AG09319 (cell line): ENCODE measurements at regions not wholly inside any gene's neighbourhood (a gene's known extent, or its start where the extent isn't known, plus 50 kb on each side); places are given as distances from the start of the nearest gene placed in this dataset.

Experiments used
- DNase-seq: peaks from one replicate; pipeline ENCODE4 v3.0.0-alpha.2; 2010; ENCODE audit warnings: low read depth; ENCODE audit errors: extremely low read depth
- CTCF ChIP-seq: IDR thresholded peaks from 2 replicates; pipeline ENCODE4 v1.5.1; 2011; ENCODE audit warnings: low read depth, mild to moderate bottlenecking, inconsistent platforms, low read length, moderate library complexity

GRCh38 chr2:128442053-128442751 is 123.5 kb upstream of the HS6ST1 start:
- no peak for DNase-seq
- TF ChIP-seq CTCF, result no peak

- DNase-seq, result no peak
- TF ChIP-seq CTCF, result no peak
Observed at GRCh38 chr2:128442891-128443302, 124.2 kb upstream of the HS6ST1 start.

GRCh38 chr2:128444121-128444771 is 125.6 kb upstream of the HS6ST1 start:
- no peak for TF ChIP-seq CTCF

GRCh38 chr2:128444816-128445522 is 126.3 kb upstream of the HS6ST1 start:
- no peak for TF ChIP-seq CTCF
- DNase-seq, result no peak

More at GRCh38 chr2:128444121-128444771, 125.6 kb upstream of the HS6ST1 start:
- DNase-seq, result no peak

- DNase-seq, result no peak
- TF ChIP-seq CTCF, result no peak
Observed at GRCh38 chr2:128445523-128445900, 126.8 kb upstream of the HS6ST1 start.

GRCh38 chr2:128446049-128446873 is 127.6 kb upstream of the HS6ST1 start:
- TF ChIP-seq CTCF, result no peak
- no peak for DNase-seq
